ENCODE measurements at regions not wholly inside any gene's neighbourhood (a gene's known extent, or its start where the extent isn't known, plus 50 kb on each side); places are given as distances from the start of the nearest gene placed in this dataset.

- H2AFZ ChIP-seq (ENCODE audit: low read depth): no peak overlapping the region
- H3K27me3 ChIP-seq (ENCODE audit: insufficient read depth): no peaks in the 10 kb centered on the region
- no peaks in the 10 kb centered on the region for H3K9me3 ChIP-seq
- H3K79me2 ChIP-seq (ENCODE audit: insufficient read depth): no peaks in the 10 kb centered on the region
- 37% methylated on average over 1 of the region's 1 CpG for WGBS (ENCODE audit: low lambda C conversion rate)
- H3K36me3 ChIP-seq (replicated peaks in 1 of 2; ENCODE audit: control insufficient read depth in 1 of 2, insufficient read depth in 2 of 2, low read length in 1 of 2): no peaks in the 10 kb centered on the region
- POLR2A ChIA-PET: no interaction called here
- no peak overlapping the region for H3K9ac ChIP-seq
- no peak for TF ChIP-seq POLR2AphosphoS5 (IDR thresholded peaks at IDR 0.05; ENCODE audit: low read depth, low read length)
- no peak for TF ChIP-seq FOSL2 (IDR thresholded peaks at IDR 0.05; ENCODE audit: borderline replicate concordance, low read depth)
- TF ChIP-seq EP300 (IDR thresholded peaks at IDR 0.05; ENCODE audit: borderline replicate concordance in 1 of 2, low read depth in 1 of 2, low read length in 1 of 2): no peak
- TF ChIP-seq USF1 (IDR thresholded peaks at IDR 0.05; ENCODE audit: borderline replicate concordance, low read depth): no peak
- no peak for TF ChIP-seq MXI1 (IDR thresholded peaks at IDR 0.05; ENCODE audit: low read depth, low read length)
- no peak for TF ChIP-seq ELF1 (IDR thresholded peaks at IDR 0.05)
- no peak for TF ChIP-seq IRF3 (IDR thresholded peaks at IDR 0.05; ENCODE audit: low read depth, low read length)
- no peak for TF ChIP-seq FOXM1 (IDR thresholded peaks at IDR 0.05; ENCODE audit: low read depth)
- TF ChIP-seq TCF12 (IDR thresholded peaks at IDR 0.05): no peak
- TF ChIP-seq TAF1 (IDR thresholded peaks at IDR 0.05; ENCODE audit: borderline replicate concordance, low read depth, low read length): no peak
- no peak for TF ChIP-seq CHD2 (IDR thresholded peaks at IDR 0.05; ENCODE audit: low read length, partially characterized antibody)
- no peak for TF ChIP-seq RAD21 (IDR thresholded peaks at IDR 0.05; ENCODE audit: low read length)
- TF ChIP-seq USF2 (IDR thresholded peaks at IDR 0.05; ENCODE audit: borderline replicate concordance, low read depth, low read length): no peak
- no peak for TF ChIP-seq RCOR1 (IDR thresholded peaks at IDR 0.05; ENCODE audit: low read length)
- TF ChIP-seq SMC3 (IDR thresholded peaks at IDR 0.05; ENCODE audit: low read depth, low read length): no peak
- no peak for TF ChIP-seq NFIC (IDR thresholded peaks at IDR 0.05; ENCODE audit: borderline replicate concordance)
- H3K4me1 ChIP-seq (ENCODE audit: control insufficient read depth in 1 of 2, insufficient read depth in 2 of 2, low read depth in 1 of 2, low read length in 1 of 2): peaks cover 0 to 12% of the 10 kb centered on the region in 2 experiments; a peak in 1 of 4 replicates
- no peak overlapping the region for H3K27ac ChIP-seq (ENCODE audit: low read depth in 2 of 2, low read length in 1 of 2)
- no peak overlapping the region for H3K4me2 ChIP-seq
- CTCF ChIA-PET: interaction anchor here (0.9 kb wide), 1 partner anchor 246 kb away, joined by 3 read pairs; no protein-coding TSS in a partner anchor
- H3F3A ChIP-seq (replicated peaks; ENCODE audit: insufficient read depth): peaks cover 20% of the 10 kb centered on the region
- H4K20me1 ChIP-seq (ENCODE audit: insufficient read depth): no peaks in the 10 kb centered on the region
- no peak for DNase-seq
- no peaks in the 10 kb centered on the region for H3K9me2 ChIP-seq
- H3K4me3 ChIP-seq (ENCODE audit: low read depth in 2 of 2, low read length in 1 of 2): no peak overlapping the region
Measured at GRCh38 chr3:181455276-181455675, 256.4 kb upstream of the SOX2 start.

- Histone ChIP-seq H3K36me3 (replicated peaks in 1 of 2; ENCODE audit: control insufficient read depth in 1 of 2, insufficient read depth in 2 of 2, low read length in 1 of 2) (no peaks in the 10 kb centered on the region), H3K9me2 (no peaks in the 10 kb centered on the region), H3K9me3 (no peaks in the 10 kb centered on the region), H3K79me2 (ENCODE audit: insufficient read depth) (no peaks in the 10 kb centered on the region), H4K20me1 (ENCODE audit: insufficient read depth) (no peaks in the 10 kb centered on the region), H3K27ac (ENCODE audit: low read depth in 2 of 2, low read length in 1 of 2) (no peak overlapping the region), H3K9ac (no peak overlapping the region), H3K4me2 (no peak overlapping the region), H3K4me3 (ENCODE audit: low read depth in 2 of 2, low read length in 1 of 2) (no peak overlapping the region), H3K27me3 (ENCODE audit: insufficient read depth) (no peaks in the 10 kb centered on the region), H2AFZ (ENCODE audit: low read depth) (no peak overlapping the region), H3K4me1 (ENCODE audit: control insufficient read depth in 1 of 2, insufficient read depth in 2 of 2, low read depth in 1 of 2, low read length in 1 of 2) (peaks cover 0 to 12% of the 10 kb centered on the region in 2 experiments; a peak in 1 of 4 replicates), H3F3A (replicated peaks; ENCODE audit: insufficient read depth) (peaks cover 20% of the 10 kb centered on the region)
- no peak for DNase-seq
- CTCF ChIA-PET: interaction anchor here (0.9 to 1.4 kb wide), 2 partner anchors 15 to 246 kb away, joined by 3 to 4 read pairs; no protein-coding TSS in a partner anchor
- 71% methylated on average over 6 of the region's 6 CpGs for WGBS (ENCODE audit: low lambda C conversion rate)
- POLR2A ChIA-PET: no interaction called here
- TF ChIP-seq USF1 (IDR thresholded peaks at IDR 0.05; ENCODE audit: borderline replicate concordance, low read depth) (no peak), FOSL2 (IDR thresholded peaks at IDR 0.05; ENCODE audit: borderline replicate concordance, low read depth) (no peak), GABPA (IDR thresholded peaks at IDR 0.05; ENCODE audit: low read depth) (no peak), RFX5 (IDR thresholded peaks at IDR 0.05; ENCODE audit: low read length) (no peak), IRF3 (IDR thresholded peaks at IDR 0.05; ENCODE audit: low read depth, low read length) (no peak), USF2 (IDR thresholded peaks at IDR 0.05; ENCODE audit: borderline replicate concordance, low read depth, low read length) (no peak), CHD2 (IDR thresholded peaks at IDR 0.05; ENCODE audit: low read length, partially characterized antibody) (no peak), POLR2AphosphoS5 (IDR thresholded peaks at IDR 0.05; ENCODE audit: low read depth, low read length) (no peak), MEF2A (IDR thresholded peaks at IDR 0.05; ENCODE audit: borderline replicate concordance, low read depth) (no peak), ELF1 (IDR thresholded peaks at IDR 0.05) (no peak)
Measured at GRCh38 chr3:181454451-181455027, 257.2 kb upstream of the SOX2 start.

All from SK-N-SH (cell line).